Cardiac muscle cell (in vitro differentiated cells and primary cell): ENCODE measurements at regions not wholly inside any gene's neighbourhood (a gene's known extent, or its start where the extent isn't known, plus 50 kb on each side); places are given as distances from the start of the nearest gene placed in this dataset.
"Not testable (repeated sequence)": the region's sequence is repeated elsewhere in the genome, so short reads cannot be mapped to it uniquely, and the experiment has no call there.

Experiments
- DNase-seq, 2 donors: peaks; one replicate each; pipeline versions ENCODE4 v3.0.0 to v3.0.0-alpha.2; 2010 to 2017; ENCODE audit warnings: low read depth in 1 of 2, low spot score in 1 of 2
- H3K27ac ChIP-seq: fragments of 200-600 bp; sonication (generic); 2 replicates; pipeline ENCODE4 v1.5.1; 2016
- H3K27me3 ChIP-seq: fragments of 200-600 bp; sonication (generic); 2 replicates; pipeline ENCODE4 v1.6.0; 2016; ENCODE audit warnings: control low read depth
- H3K36me3 ChIP-seq: fragments of 200-600 bp; sonication (generic); 2 replicates; pipeline ENCODE4 v1.5.1; 2016; ENCODE audit warnings: control low read depth
- H3K4me1 ChIP-seq: fragments of 200-600 bp; sonication (generic); 2 replicates; pipeline ENCODE4 v1.8.1; 2017; ENCODE audit warnings: low read depth, mild to moderate bottlenecking, mixed run types
- H3K4me3 ChIP-seq: fragments of 200-600 bp; sonication (generic); 2 replicates; pipeline ENCODE4 v1.5.1; 2016; ENCODE audit warnings: mild to moderate bottlenecking
- H3K9me3 ChIP-seq: fragments of 200-600 bp; sonication (generic); 2 replicates; pipeline ENCODE4 v1.5.1; 2017; ENCODE audit warnings: low read depth, mild to moderate bottlenecking, control low read depth
- CTCF ChIP-seq: IDR thresholded peaks from 2 replicates; pipeline ENCODE4 v1.5.1; 2012; ENCODE audit warnings: low read depth, mild to moderate bottlenecking, low read length

DNA sequence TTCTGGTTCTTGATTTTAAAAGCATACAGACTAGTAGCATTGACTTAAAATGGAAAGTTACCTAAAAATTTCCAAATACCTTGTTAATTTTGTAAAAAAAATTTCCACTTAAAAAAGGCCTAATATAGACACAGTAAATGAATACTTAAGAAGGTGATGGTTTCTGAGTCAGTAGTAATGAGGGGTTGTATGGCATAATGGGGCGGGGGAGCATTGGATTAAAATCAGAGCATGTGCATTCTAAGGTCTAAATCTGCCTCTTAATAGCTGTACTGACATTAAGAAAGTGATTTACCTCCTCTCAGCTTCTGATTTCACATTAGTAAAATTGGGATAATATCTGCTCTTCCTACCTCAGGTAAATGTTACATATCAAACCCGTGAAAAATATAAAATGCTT, 446.5 kb downstream of the AASDHPPT start:
- no peak overlapping the region for H3K27ac ChIP-seq
- no peak for DNase-seq
- H3K4me1 ChIP-seq, result no peaks in the 10 kb centered on the region
- H3K4me3 ChIP-seq, result no peak overlapping the region
- H3K27me3 ChIP-seq, result no peaks in the 10 kb centered on the region
- no peaks in the 10 kb centered on the region for H3K9me3 ChIP-seq
- no peaks in the 10 kb centered on the region for H3K36me3 ChIP-seq
- no peak for TF ChIP-seq CTCF

DNA sequence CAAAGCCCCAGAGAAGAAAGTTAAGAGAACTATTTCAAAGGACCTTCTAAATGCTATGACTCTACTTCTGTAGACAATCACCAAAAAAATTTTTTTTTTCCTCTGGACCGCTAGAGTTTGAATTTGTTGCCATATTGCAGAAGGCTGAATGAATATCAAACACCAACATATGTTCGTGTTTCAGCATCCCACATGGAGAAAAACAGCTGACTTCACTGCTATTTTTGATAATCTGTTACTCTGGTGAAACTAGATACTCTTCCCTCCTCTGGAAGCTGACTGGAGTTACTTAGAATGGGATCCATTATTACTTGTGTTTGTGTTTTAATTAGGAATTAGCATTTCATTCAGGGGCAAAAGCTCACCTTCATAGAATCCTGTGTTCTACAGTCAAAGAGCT, 447.0 kb downstream of the AASDHPPT start:
- no peak for TF ChIP-seq CTCF

DNA sequence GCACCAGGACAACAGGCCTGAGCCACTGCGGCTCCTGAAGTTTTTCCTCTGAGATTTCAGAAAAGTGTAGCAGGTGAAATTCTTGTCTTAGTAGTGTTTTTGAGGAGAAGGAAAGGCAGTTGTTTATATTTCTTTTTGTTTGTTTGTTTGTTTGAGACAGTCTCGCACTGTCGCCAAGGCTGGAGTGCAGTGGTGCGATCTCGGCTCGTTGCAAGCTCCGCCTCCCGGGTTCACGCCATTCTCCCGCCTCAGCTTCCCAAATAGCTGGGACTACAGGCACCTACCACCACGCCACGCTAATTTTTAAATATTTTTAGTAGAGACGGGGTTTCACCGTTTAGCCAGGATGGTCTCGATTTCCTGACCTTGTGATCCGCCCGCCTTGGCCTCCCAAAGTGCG, 454.2 kb downstream of the AASDHPPT start:
- not testable (repeated sequence) for H3K4me3 ChIP-seq, H3K36me3 ChIP-seq, H3K9me3 ChIP-seq, H3K27ac ChIP-seq, H3K27me3 ChIP-seq, H3K4me1 ChIP-seq, DNase-seq

More for the DNA sequence above, 447.0 kb downstream of the AASDHPPT start:
- H3K36me3 ChIP-seq, result no peaks in the 10 kb centered on the region
- H3K4me1 ChIP-seq, result no peaks in the 10 kb centered on the region
- no peak overlapping the region for H3K27ac ChIP-seq
- DNase-seq, result no peak
- H3K4me3 ChIP-seq, result no peak overlapping the region
- H3K9me3 ChIP-seq, result no peaks in the 10 kb centered on the region
- no peaks in the 10 kb centered on the region for H3K27me3 ChIP-seq

- Histone ChIP-seq H3K4me3 (no peak overlapping the region), H3K36me3 (no peaks in the 10 kb centered on the region), H3K9me3 (no peaks in the 10 kb centered on the region), H3K27me3 (no peaks in the 10 kb centered on the region), H3K4me1 (no peaks in the 10 kb centered on the region), H3K27ac (no peak overlapping the region)
- TF ChIP-seq CTCF, result no peak
- no peak for DNase-seq
Measured at GRCh38 chr11:106533046-106533445, 455.6 kb downstream of the AASDHPPT start.

DNA sequence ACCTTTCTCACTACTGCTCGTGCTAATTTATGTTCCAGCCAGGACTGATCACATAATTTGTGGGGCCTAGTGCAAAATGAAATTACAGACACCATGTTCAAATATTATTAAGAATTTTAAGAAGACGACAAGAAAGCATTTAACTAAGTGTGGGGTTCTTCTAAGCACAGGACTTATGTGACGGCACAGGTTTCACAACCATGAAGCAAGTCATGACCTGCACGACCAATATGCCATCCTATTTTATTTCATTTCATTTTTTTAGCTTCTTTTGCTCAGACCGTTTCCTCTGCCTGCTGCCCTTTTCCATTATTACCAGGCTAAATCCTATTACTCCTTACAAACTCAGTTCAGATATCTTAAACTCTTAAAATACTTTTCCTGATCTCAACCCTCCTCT, 462.5 kb downstream of the AASDHPPT start:
- Histone ChIP-seq H3K36me3 (no peaks in the 10 kb centered on the region), H3K27ac (no peak overlapping the region), H3K9me3 (no peaks in the 10 kb centered on the region), H3K27me3 (no peaks in the 10 kb centered on the region), H3K4me3 (no peak overlapping the region), H3K4me1 (no peaks in the 10 kb centered on the region)
- no peak for DNase-seq
- no peak for TF ChIP-seq CTCF

DNA sequence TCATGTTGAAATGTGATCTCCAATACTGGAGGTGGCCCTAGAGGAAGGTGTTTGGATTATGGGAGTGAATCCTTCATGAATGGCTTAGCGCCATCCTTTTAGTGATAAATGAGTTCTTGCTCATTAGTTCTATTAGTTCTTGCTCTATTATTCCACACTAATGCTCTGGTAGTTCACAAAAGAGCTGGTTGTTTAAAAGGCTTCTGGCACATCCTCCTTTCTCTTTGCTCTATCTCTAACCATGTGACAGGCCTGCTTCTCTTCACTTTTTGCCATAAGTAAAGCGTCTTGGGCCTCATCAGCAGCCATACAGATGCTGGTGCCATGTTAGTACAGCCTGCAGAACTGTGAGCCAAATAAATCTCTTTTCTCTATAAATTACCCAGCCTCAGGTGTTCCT, 469.9 kb downstream of the GUCY1A2 start:
- DNase-seq, result no peak
- Histone ChIP-seq H3K4me1 (no peaks in the 10 kb centered on the region), H3K27ac (no peak overlapping the region), H3K9me3 (no peaks in the 10 kb centered on the region), H3K36me3 (no peaks in the 10 kb centered on the region), H3K27me3 (no peaks in the 10 kb centered on the region), H3K4me3 (no peak overlapping the region)
- no peak for TF ChIP-seq CTCF
